GM12878 (cell line): ENCODE measurements at regions not wholly inside any gene's neighbourhood (a gene's known extent, or its start where the extent isn't known, plus 50 kb on each side); places are given as distances from the start of the nearest gene placed in this dataset.

ENCODE experiments used
- ATAC-seq: fragments of 200-7000 bp; cut with Tn5 transposase; 3 replicates; pipeline ENCODE4 v1.9.1; 2020; ENCODE audit warnings: mild to moderate bottlenecking, moderate library complexity
- BruUV-seq: library from RNA; stranded (reverse); fragments of 400-500 nt; replicated peaks from 2 replicates; lab custom pipeline; 2021; lab: Mats Ljungman, UMichigan
- CTCF ChIA-PET: fragments of 300-600 bp; sonication (Branson Sonifier 250); formaldehyde crosslinking; extraction: SDS; loops from one replicate; lab custom pipeline; 2021; ENCODE audit warnings: inconsistent platforms; lab: Yijun Ruan, JAX
- POLR2A ChIA-PET: fragments of 350-600 bp; formaldehyde crosslinking; extraction: SDS; loops from one replicate; lab custom pipeline; 2021; ENCODE audit warnings: inconsistent platforms; lab: Charles Lee
- RAD21 ChIA-PET: fragments of 300-600 bp; sonication (Branson Sonifier 250); formaldehyde crosslinking; loops from one replicate; lab custom pipeline; 2023; ENCODE audit warnings: antibody characterized with exemption; ENCODE audit not compliant: unreplicated experiment; lab: Charles Lee
- SMC1A ChIA-PET: fragments of 300-600 bp; sonication (Branson Sonifier 250); formaldehyde crosslinking; loops from one replicate; lab custom pipeline; 2023; ENCODE audit not compliant: unreplicated experiment, uncharacterized antibody; lab: Charles Lee
- DNase-seq: peaks from one replicate; pipeline ENCODE4 v3.0.0-alpha.2; 2011; ENCODE audit warnings: low read depth, low spot score
- FAIRE-seq: peaks from 3 replicates; lab custom pipeline; 2011; peaks lifted over from hg19 to GRCh38; lab: Jason Lieb, UNC
- H2AFZ ChIP-seq: 2 replicates; pipeline ENCODE4 v1.6.0; 2011; ENCODE audit warnings: low read depth, low read length, control low read depth; ENCODE audit not compliant: control insufficient read depth
- H3K27ac ChIP-seq: 2 replicates; pipeline ENCODE4 v1.5.1; 2011; ENCODE audit warnings: control low read depth; ENCODE audit not compliant: control insufficient read depth, insufficient read depth
- H3K27me3 ChIP-seq, 2 experiments: replicated peaks in 1 of 2; 2 replicates each; pipeline versions ENCODE4 v1.6.0 to v1.6.1; 2011; ENCODE audit warnings: low read length in 1 of 2; ENCODE audit not compliant: control insufficient read depth in 2 of 2, insufficient read depth in 2 of 2
- H3K36me3 ChIP-seq, 2 experiments: 2 replicates each; pipeline ENCODE4 v1.5.1; 2011; ENCODE audit warnings: low read length in 1 of 2; ENCODE audit not compliant: control insufficient read depth in 2 of 2, insufficient read depth in 2 of 2
- H3K4me1 ChIP-seq: 2 replicates; pipeline ENCODE4 v1.6.1; 2011; ENCODE audit warnings: mild to moderate bottlenecking, low read length, moderate library complexity, mixed read lengths; ENCODE audit not compliant: control insufficient read depth, insufficient read depth
- H3K4me2 ChIP-seq: 2 replicates; pipeline ENCODE4 v1.6.0; 2011; ENCODE audit warnings: control low read depth; ENCODE audit not compliant: control insufficient read depth, insufficient read depth
- H3K4me3 ChIP-seq: fragments of 200-600 bp; sonication (generic); 2 replicates; pipeline ENCODE4 v1.5.1; 2016
- H3K79me2 ChIP-seq: 2 replicates; pipeline ENCODE4 v1.6.0; 2011; ENCODE audit warnings: low read length; ENCODE audit not compliant: control insufficient read depth, insufficient read depth
- H3K9ac ChIP-seq: 2 replicates; pipeline ENCODE4 v1.8.0; 2011; ENCODE audit warnings: low read length, control low read depth, mixed read lengths; ENCODE audit not compliant: control insufficient read depth, insufficient read depth
- H3K9me3 ChIP-seq: replicated peaks from 3 replicates; pipeline ENCODE4 v1.5.1; 2011; ENCODE audit warnings: mild to moderate bottlenecking, low read length; ENCODE audit not compliant: control insufficient read depth, insufficient read depth
- H4K20me1 ChIP-seq: 2 replicates; pipeline ENCODE4 v1.6.0; 2011; ENCODE audit not compliant: control insufficient read depth, insufficient read depth
- BCL11A ChIP-seq: IDR thresholded peaks from 2 replicates; pipeline ENCODE4 v1.6.1; 2011; ENCODE audit warnings: low read depth, low read length
- ESRRA ChIP-seq: IDR thresholded peaks from 2 replicates; pipeline ENCODE4 v1.6.1; 2012; ENCODE audit warnings: mild to moderate bottlenecking, low read length, improper control_type of control experiment
- ETV6 ChIP-seq, 2 experiments: fragments of 450-650 bp in 1 of 2; IDR thresholded peaks in 1 of 2; conservative IDR thresholded peaks in 1 of 2; 2 replicates each; pipeline ENCODE4 v1.6.1; 2014; ENCODE audit warnings: antibody characterized with exemption in 1 of 2, borderline replicate concordance in 1 of 2, low read depth in 1 of 2, mild to moderate bottlenecking in 1 of 2, moderate library complexity in 1 of 2
- FOS ChIP-seq: IDR thresholded peaks from 3 replicates; pipeline ENCODE4 v1.6.1; 2011; ENCODE audit warnings: borderline replicate concordance; ENCODE audit not compliant: insufficient read length; ENCODE audit errors: extremely low read depth
- FOXM1 ChIP-seq: IDR thresholded peaks from 2 replicates; pipeline ENCODE4 v1.6.1; 2012; ENCODE audit warnings: low read depth, mild to moderate bottlenecking, inconsistent platforms, low read length, moderate library complexity
- HCFC1 ChIP-seq: fragments of 150-350 bp; IDR thresholded peaks from 2 replicates; pipeline ENCODE4 v1.6.1; 2014; ENCODE audit warnings: low read length
- MYB ChIP-seq: fragments of 150-350 bp; IDR thresholded peaks from 2 replicates; pipeline ENCODE4 v1.6.1; 2014; ENCODE audit warnings: mild to moderate bottlenecking, low read depth, low read length, borderline replicate concordance
- NFYA ChIP-seq: IDR thresholded peaks from 2 replicates; pipeline ENCODE4 v1.6.1; 2011; ENCODE audit warnings: low read depth, mild to moderate bottlenecking, low read length, improper control_type of control experiment, borderline replicate concordance
- NFYB ChIP-seq: IDR thresholded peaks from 2 replicates; pipeline ENCODE4 v1.6.1; 2011; ENCODE audit warnings: low read depth, mild to moderate bottlenecking, low read length, improper control_type of control experiment, moderate library complexity; ENCODE audit not compliant: insufficient read depth
- NR2C1 ChIP-seq: fragments of 450-650 bp; IDR thresholded peaks from 2 replicates; pipeline ENCODE4 v1.6.1; 2017; ENCODE audit warnings: antibody characterized with exemption, mild to moderate bottlenecking, moderate library complexity
- PAX5 ChIP-seq: IDR thresholded peaks from 2 replicates; pipeline ENCODE4 v1.6.1; 2011; ENCODE audit warnings: low read depth, low read length, borderline replicate concordance
- RAD51 ChIP-seq: fragments of 450-650 bp; IDR thresholded peaks from 2 replicates; pipeline ENCODE4 v1.6.1; 2016; ENCODE audit warnings: moderate library complexity, mild to moderate bottlenecking, inconsistent platforms
- RB1 ChIP-seq: fragments of 450-650 bp; formaldehyde crosslinking; IDR thresholded peaks from 2 replicates; pipeline ENCODE4 v1.6.1; 2017; ENCODE audit warnings: mild to moderate bottlenecking, borderline replicate concordance
- SP1 ChIP-seq: IDR thresholded peaks from one replicate; pipeline ENCODE4 v1.6.1; 2011; ENCODE audit warnings: low read depth, low read length
- WGBS: methylation state at CpG from one replicate; pipeline ENCODE4 v1.1.6; 2016; ENCODE audit warnings: low lambda C conversion rate; ENCODE audit not compliant: insufficient replicate concordance, insufficient coverage; ENCODE audit errors: missing lambda C conversion rate; 5-methylcytosine and 5-hydroxymethylcytosine counted together
- in situ Hi-C: fragments of 300-500 bp; cut with MboI; formaldehyde crosslinking; loops from 9 replicates; pipeline ENCODE4 v1.14.3; 2018; ENCODE audit warnings: mixed read lengths
- intact Hi-C: fragments of 100-400 bp; cut with micrococcal nuclease; formaldehyde crosslinking; loops from one replicate; pipeline ENCODE4 v1.14.2; 2022; ENCODE audit not compliant: unreplicated experiment
- TF ChIP-seq, protein P1 (sequence below): fragments of 450-650 bp; conservative IDR thresholded peaks from 2 replicates; pipeline ENCODE4 v1.6.1; 2017; ENCODE audit warnings: mild to moderate bottlenecking, moderate library complexity
- TF ChIP-seq, protein P2 (sequence below): fragments of 450-650 bp; formaldehyde crosslinking; IDR thresholded peaks from 2 replicates; pipeline ENCODE4 v1.4.0; 2022; ENCODE audit warnings: mild to moderate bottlenecking, moderate library complexity
- TF ChIP-seq, protein P3 (sequence below): fragments of 450-650 bp; IDR thresholded peaks from 2 replicates; pipeline ENCODE4 v1.6.1; 2016; ENCODE audit warnings: mild to moderate bottlenecking
- TF ChIP-seq, protein P4 (sequence below): fragments of 450-650 bp; IDR thresholded peaks from 2 replicates; pipeline ENCODE4 v1.6.1; 2014; ENCODE audit warnings: mild to moderate bottlenecking

DNA sequence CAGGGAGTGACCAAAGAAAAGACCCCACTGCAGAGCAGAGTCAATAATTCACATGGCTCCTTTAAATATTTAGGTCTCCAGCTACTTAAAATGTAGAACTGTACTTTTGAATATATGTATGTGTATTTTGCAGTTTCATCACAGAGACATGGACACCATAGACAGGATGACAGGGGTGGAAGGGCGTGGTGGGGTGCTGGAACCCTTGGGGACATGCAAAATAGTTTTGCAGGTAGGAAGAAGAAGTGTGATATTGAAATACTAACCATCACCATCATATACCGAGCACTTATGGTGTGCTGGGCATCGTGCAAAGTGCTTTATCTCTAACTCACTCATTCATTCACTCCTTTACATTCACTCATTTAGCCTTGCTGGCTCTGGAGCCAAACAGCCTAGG is 72.5 kb upstream of the IGSF21 start:
- Histone ChIP-seq H3K79me2 (no peaks in the 10 kb centered on the region), H3K27ac (no peak overlapping the region), H3K4me1 (no peaks in the 10 kb centered on the region), H3K4me2 (no peak overlapping the region), H3K9ac (no peak overlapping the region), H3K27me3 (peaks cover 0 to 2% of the 10 kb centered on the region in 2 experiments; a peak in 2 of 4 replicates), H3K4me3 (no peak overlapping the region), H3K9me3 (no peaks in the 10 kb centered on the region), H4K20me1 (no peaks in the 10 kb centered on the region), H2AFZ (no peak overlapping the region), H3K36me3 (no peaks in the 10 kb centered on the region)
- no TSS peak for BruUV-seq
- POLR2A ChIA-PET = no interaction called here
- SMC1A ChIA-PET = no interaction called here
- DNase-seq (no peak), FAIRE-seq (no peak), ATAC-seq (no peak)
- TF ChIP-seq PAX5 (no peak), ESRRA (no peak), BCL11A (no peak), RB1 (no peak), FOS (no peak), SP1 (no peak), ETV6 (conservative IDR thresholded peaks at IDR 0.05 in 1 of 2, IDR thresholded peaks at IDR 0.05 in 1 of 2; ENCODE audit: borderline replicate concordance in 1 of 2, low read depth in 1 of 2) (no peak), HCFC1 (no peak), RAD51 (no peak), NR2C1 (no peak), NFYB (no peak), MYB (no peak), FOXM1 (no peak), NFYA (no peak)
- TF ChIP-seq, protein P1, sequence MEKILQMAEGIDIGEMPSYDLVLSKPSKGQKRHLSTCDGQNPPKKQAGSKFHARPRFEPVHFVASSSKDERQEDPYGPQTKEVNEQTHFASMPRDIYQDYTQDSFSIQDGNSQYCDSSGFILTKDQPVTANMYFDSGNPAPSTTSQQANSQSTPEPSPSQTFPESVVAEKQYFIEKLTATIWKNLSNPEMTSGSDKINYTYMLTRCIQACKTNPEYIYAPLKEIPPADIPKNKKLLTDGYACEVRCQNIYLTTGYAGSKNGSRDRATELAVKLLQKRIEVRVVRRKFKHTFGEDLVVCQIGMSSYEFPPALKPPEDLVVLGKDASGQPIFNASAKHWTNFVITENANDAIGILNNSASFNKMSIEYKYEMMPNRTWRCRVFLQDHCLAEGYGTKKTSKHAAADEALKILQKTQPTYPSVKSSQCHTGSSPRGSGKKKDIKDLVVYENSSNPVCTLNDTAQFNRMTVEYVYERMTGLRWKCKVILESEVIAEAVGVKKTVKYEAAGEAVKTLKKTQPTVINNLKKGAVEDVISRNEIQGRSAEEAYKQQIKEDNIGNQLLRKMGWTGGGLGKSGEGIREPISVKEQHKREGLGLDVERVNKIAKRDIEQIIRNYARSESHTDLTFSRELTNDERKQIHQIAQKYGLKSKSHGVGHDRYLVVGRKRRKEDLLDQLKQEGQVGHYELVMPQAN = no peak
- TF ChIP-seq, protein P2, sequence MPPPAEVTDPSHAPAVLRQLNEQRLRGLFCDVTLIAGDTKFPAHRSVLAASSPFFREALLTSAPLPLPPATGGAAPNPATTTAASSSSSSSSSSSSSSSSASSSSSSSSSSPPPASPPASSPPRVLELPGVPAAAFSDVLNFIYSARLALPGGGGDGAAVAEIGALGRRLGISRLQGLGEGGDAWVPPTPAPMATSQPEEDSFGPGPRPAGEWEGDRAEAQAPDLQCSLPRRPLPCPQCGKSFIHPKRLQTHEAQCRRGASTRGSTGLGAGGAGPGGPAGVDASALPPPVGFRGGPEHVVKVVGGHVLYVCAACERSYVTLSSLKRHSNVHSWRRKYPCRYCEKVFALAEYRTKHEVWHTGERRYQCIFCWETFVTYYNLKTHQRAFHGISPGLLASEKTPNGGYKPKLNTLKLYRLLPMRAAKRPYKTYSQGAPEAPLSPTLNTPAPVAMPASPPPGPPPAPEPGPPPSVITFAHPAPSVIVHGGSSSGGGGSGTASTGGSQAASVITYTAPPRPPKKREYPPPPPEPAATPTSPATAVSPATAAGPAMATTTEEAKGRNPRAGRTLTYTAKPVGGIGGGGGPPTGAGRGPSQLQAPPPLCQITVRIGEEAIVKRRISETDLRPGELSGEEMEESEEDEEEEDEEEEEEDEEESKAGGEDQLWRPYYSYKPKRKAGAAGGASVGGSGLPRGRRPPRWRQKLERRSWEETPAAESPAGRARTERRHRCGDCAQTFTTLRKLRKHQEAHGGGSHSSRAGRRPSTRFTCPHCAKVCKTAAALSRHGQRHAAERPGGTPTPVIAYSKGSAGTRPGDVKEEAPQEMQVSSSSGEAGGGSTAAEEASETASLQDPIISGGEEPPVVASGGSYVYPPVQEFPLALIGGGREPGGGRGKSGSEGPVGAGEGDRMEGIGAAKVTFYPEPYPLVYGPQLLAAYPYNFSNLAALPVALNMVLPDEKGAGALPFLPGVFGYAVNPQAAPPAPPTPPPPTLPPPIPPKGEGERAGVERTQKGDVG = no peak
- TF ChIP-seq, protein P3, sequence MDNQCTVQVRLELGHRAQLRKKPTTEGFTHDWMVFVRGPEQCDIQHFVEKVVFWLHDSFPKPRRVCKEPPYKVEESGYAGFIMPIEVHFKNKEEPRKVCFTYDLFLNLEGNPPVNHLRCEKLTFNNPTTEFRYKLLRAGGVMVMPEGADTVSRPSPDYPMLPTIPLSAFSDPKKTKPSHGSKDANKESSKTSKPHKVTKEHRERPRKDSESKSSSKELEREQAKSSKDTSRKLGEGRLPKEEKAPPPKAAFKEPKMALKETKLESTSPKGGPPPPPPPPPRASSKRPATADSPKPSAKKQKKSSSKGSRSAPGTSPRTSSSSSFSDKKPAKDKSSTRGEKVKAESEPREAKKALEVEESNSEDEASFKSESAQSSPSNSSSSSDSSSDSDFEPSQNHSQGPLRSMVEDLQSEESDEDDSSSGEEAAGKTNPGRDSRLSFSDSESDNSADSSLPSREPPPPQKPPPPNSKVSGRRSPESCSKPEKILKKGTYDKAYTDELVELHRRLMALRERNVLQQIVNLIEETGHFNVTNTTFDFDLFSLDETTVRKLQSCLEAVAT = no peak
- TF ChIP-seq, protein P4, sequence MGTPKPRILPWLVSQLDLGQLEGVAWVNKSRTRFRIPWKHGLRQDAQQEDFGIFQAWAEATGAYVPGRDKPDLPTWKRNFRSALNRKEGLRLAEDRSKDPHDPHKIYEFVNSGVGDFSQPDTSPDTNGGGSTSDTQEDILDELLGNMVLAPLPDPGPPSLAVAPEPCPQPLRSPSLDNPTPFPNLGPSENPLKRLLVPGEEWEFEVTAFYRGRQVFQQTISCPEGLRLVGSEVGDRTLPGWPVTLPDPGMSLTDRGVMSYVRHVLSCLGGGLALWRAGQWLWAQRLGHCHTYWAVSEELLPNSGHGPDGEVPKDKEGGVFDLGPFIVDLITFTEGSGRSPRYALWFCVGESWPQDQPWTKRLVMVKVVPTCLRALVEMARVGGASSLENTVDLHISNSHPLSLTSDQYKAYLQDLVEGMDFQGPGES = no peak
- WGBS = 0% methylated on average over 3 of the region's 3 CpGs
- CTCF ChIA-PET = no interaction called here
- RAD21 ChIA-PET = no interaction called here
- intact Hi-C loops (no loop called here), in situ Hi-C loops (no loop called here)
